ENCODE measurements at regions not wholly inside any gene's neighbourhood (a gene's known extent, or its start where the extent isn't known, plus 50 kb on each side); places are given as distances from the start of the nearest gene placed in this dataset.

- TF ChIP-seq, protein P1, sequence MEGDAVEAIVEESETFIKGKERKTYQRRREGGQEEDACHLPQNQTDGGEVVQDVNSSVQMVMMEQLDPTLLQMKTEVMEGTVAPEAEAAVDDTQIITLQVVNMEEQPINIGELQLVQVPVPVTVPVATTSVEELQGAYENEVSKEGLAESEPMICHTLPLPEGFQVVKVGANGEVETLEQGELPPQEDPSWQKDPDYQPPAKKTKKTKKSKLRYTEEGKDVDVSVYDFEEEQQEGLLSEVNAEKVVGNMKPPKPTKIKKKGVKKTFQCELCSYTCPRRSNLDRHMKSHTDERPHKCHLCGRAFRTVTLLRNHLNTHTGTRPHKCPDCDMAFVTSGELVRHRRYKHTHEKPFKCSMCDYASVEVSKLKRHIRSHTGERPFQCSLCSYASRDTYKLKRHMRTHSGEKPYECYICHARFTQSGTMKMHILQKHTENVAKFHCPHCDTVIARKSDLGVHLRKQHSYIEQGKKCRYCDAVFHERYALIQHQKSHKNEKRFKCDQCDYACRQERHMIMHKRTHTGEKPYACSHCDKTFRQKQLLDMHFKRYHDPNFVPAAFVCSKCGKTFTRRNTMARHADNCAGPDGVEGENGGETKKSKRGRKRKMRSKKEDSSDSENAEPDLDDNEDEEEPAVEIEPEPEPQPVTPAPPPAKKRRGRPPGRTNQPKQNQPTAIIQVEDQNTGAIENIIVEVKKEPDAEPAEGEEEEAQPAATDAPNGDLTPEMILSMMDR (IDR thresholded peaks at IDR 0.05; ENCODE audit: poor library complexity, severe bottlenecking) = no peak
- no peak for TF ChIP-seq EP300 (conservative IDR thresholded peaks at IDR 0.05; ENCODE audit: poor library complexity, severe bottlenecking)
- no peak for TF ChIP-seq POLR2AphosphoS5 (IDR thresholded peaks at IDR 0.05)
These were observed 219.3 kb upstream of the GLI3 start for GRCh38 chr7:42456267-42456666.

Measured in neural cell (in vitro differentiated cells).